CD4-positive, alpha-beta T cell (primary cell): ENCODE measurements at regions not wholly inside any gene's neighbourhood (a gene's known extent, or its start where the extent isn't known, plus 50 kb on each side); places are given as distances from the start of the nearest gene placed in this dataset.

ENCODE experiments used
- ATAC-seq: fragments of 200-7000 bp; cut with Tn5 transposase; one replicate; pipeline ENCODE4 v1.10.0; 2022; ENCODE audit warnings: mild to moderate bottlenecking; ENCODE audit not compliant: poor library complexity
- CTCF ChIA-PET: fragments of 350-600 bp; sonication (Branson Sonifier 250); formaldehyde crosslinking; loops from one replicate; lab custom pipeline; 2021; ENCODE audit warnings: antibody characterized with exemption, inconsistent platforms; lab: Charles Lee
- POLR2A ChIA-PET: fragments of 350-600 bp; sonication (Branson Sonifier 250); formaldehyde crosslinking; loops from one replicate; lab custom pipeline; 2021; ENCODE audit warnings: antibody characterized with exemption, inconsistent platforms; lab: Charles Lee
- DNase-seq, 14 experiments: peaks; one replicate each; pipeline ENCODE4 v3.0.0-alpha.2; 2013 to 2020; ENCODE audit warnings: mixed read lengths in 2 of 14
- H3K27ac ChIP-seq, 2 donors: one replicate each; pipeline versions ENCODE4 v1.5.1 to v1.7.0; 2013; ENCODE audit warnings: low read length in 2 of 2, low read depth in 1 of 2, mild to moderate bottlenecking in 1 of 2
- H3K27me3 ChIP-seq, 2 experiments: 1 replicate in 1 of 2; 2 replicates in 1 of 2; pipeline versions ENCODE4 v1.6.1 to v1.7.0; 2013; ENCODE audit warnings: low read length in 2 of 2, control low read depth in 1 of 2, mild to moderate bottlenecking in 1 of 2, moderate library complexity in 1 of 2; ENCODE audit not compliant: insufficient read depth in 2 of 2, control insufficient read depth in 1 of 2
- H3K36me3 ChIP-seq: one replicate; pipeline ENCODE4 v1.6.1; 2013; ENCODE audit warnings: low read length, control low read depth; ENCODE audit not compliant: insufficient read depth
- H3K4me1 ChIP-seq: one replicate; pipeline ENCODE4 v1.6.1; 2013; ENCODE audit warnings: low read length, control low read depth; ENCODE audit not compliant: insufficient read depth
- H3K4me3 ChIP-seq: one replicate; pipeline ENCODE4 v1.5.1; 2013; ENCODE audit warnings: mild to moderate bottlenecking, low read length, moderate library complexity
- H3K9me3 ChIP-seq, 2 experiments: 1 replicate in 1 of 2; 2 replicates in 1 of 2; pipeline versions ENCODE4 v1.6.1 to v1.7.0; 2013; ENCODE audit warnings: low read length in 2 of 2, mild to moderate bottlenecking in 2 of 2, control low read depth in 1 of 2, moderate library complexity in 1 of 2; ENCODE audit not compliant: control insufficient read depth in 1 of 2, insufficient read depth in 1 of 2
- H3K27ac Mint-ChIP-seq: one replicate; pipeline ENCODE4 v1.8.0; 2020; ENCODE audit warnings: mixed read lengths
- H3K27me3 Mint-ChIP-seq: one replicate; pipeline ENCODE4 v1.8.0; 2021; ENCODE audit warnings: mixed read lengths
- H3K36me3 Mint-ChIP-seq: one replicate; pipeline ENCODE4 v1.8.0; 2021; ENCODE audit warnings: low read depth, mixed read lengths
- H3K4me1 Mint-ChIP-seq: one replicate; pipeline ENCODE4 v1.8.0; 2021; ENCODE audit warnings: low read depth, mixed read lengths
- H3K4me3 Mint-ChIP-seq: one replicate; pipeline ENCODE4 v1.8.0; 2020; ENCODE audit warnings: mild to moderate bottlenecking, mixed read lengths
- H3K9me3 Mint-ChIP-seq: one replicate; pipeline ENCODE4 v1.8.0; 2020; ENCODE audit warnings: mixed read lengths
- CTCF ChIP-seq: fragments of 200-600 bp; IDR thresholded peaks from one replicate; pipeline ENCODE4 v1.8.0; 2022; ENCODE audit warnings: antibody characterized with exemption, mild to moderate bottlenecking
- intact Hi-C, 2 experiments: fragments of 100-400 bp; cut with DNase I in 1 of 2; cut with micrococcal nuclease in 1 of 2; formaldehyde crosslinking; loops; one replicate each; pipeline versions ENCODE4 v1.15.1 to v1.9.0; 2023 to 2025; cut with DNase I, micrococcal nuclease

GRCh38 chr9:24286761-24287160 lies 258.9 kb downstream of the IZUMO3 start:
- no peaks in the 10 kb centered on the region for H3K36me3 Mint-ChIP-seq
- CTCF ChIA-PET, result no interaction called here
- no peaks in the 10 kb centered on the region for H3K27me3 Mint-ChIP-seq
- no peak overlapping the region for H3K27ac Mint-ChIP-seq
- DNase-seq, result no peak
- H3K9me3 Mint-ChIP-seq, result peaks cover 21% of the 10 kb centered on the region
- Histone ChIP-seq H3K9me3 (no peaks in the 10 kb centered on the region), H3K27ac (no peak overlapping the region), H3K4me3 (no peak overlapping the region), H3K36me3 (no peaks in the 10 kb centered on the region), H3K4me1 (no peaks in the 10 kb centered on the region), H3K27me3 (no peaks in the 10 kb centered on the region)
- no peak for TF ChIP-seq CTCF
- intact Hi-C loops, result no loop called here
- POLR2A ChIA-PET, result no interaction called here
- H3K4me3 Mint-ChIP-seq, result no peak overlapping the region
- H3K4me1 Mint-ChIP-seq, result no peaks in the 10 kb centered on the region
- ATAC-seq, result no peak

- Histone ChIP-seq H3K4me3 (no peak overlapping the region), H3K36me3 (no peaks in the 10 kb centered on the region), H3K27me3 (no peaks in the 10 kb centered on the region), H3K4me1 (no peaks in the 10 kb centered on the region), H3K27ac (no peak overlapping the region), H3K9me3 (peaks cover 0 to 5% of the 10 kb centered on the region in 2 experiments)
- Mint-ChIP-seq H3K4me3 (no peak overlapping the region), H3K9me3 (peaks cover 16% of the 10 kb centered on the region), H3K27ac (no peak overlapping the region), H3K4me1 (no peaks in the 10 kb centered on the region), H3K36me3 (no peaks in the 10 kb centered on the region), H3K27me3 (no peaks in the 10 kb centered on the region)
- intact Hi-C loops, result no loop called here
- CTCF ChIA-PET, result interaction anchor here (1.1 kb wide), 1 partner anchor 10 kb away, joined by 5 read pairs; no protein-coding TSS in a partner anchor
- no peak for DNase-seq
- no peak for TF ChIP-seq CTCF
- POLR2A ChIA-PET, result no interaction called here
- ATAC-seq, result no peak
Measured at GRCh38 chr9:24258626-24259025, 287.1 kb downstream of the IZUMO3 start.

- ATAC-seq (no peak), DNase-seq (no peak)
- ChIA-PET CTCF (no interaction called here), POLR2A (no interaction called here)
- Histone ChIP-seq H3K4me1 (no peaks in the 10 kb centered on the region), H3K9me3 (peaks cover 0 to 5% of the 10 kb centered on the region in 2 experiments), H3K4me3 (no peak overlapping the region), H3K27ac (no peak overlapping the region), H3K27me3 (no peaks in the 10 kb centered on the region), H3K36me3 (no peaks in the 10 kb centered on the region)
- no peaks in the 10 kb centered on the region for H3K36me3 Mint-ChIP-seq
- peaks cover 17% of the 10 kb centered on the region for H3K9me3 Mint-ChIP-seq
- no peak overlapping the region for H3K4me3 Mint-ChIP-seq
- no peaks in the 10 kb centered on the region for H3K4me1 Mint-ChIP-seq
- TF ChIP-seq CTCF, result no peak
- no peak overlapping the region for H3K27ac Mint-ChIP-seq
- H3K27me3 Mint-ChIP-seq, result no peaks in the 10 kb centered on the region
- intact Hi-C loops, result no loop called here
Measured at GRCh38 chr9:24257726-24258125, 288.0 kb downstream of the IZUMO3 start.
